ENCODE measurements at regions not wholly inside any gene's neighbourhood (a gene's known extent, or its start where the extent isn't known, plus 50 kb on each side); places are given as distances from the start of the nearest gene placed in this dataset.

DNA sequence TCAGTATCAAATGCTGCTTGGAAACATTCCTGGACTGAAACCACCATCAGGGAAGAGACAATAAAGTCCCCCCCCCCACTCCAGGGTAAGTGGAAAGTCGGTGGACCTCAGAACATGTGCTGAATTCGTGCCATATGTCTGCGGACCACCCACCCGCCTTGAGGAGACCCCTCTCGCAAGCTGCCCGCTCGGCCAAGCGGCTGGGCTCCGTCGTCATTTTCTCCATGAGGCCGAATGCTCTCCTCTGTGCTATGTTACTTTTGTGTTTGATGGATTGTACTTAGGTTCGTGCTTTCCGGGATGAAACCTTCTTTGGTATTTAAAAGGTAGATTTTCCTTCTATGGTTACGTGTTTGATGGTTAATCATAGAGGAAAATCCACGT is 136.2 kb upstream of the RTL1 start (continued):
- no peak for TF ChIP-seq REST (IDR thresholded peaks at IDR 0.05; ENCODE audit: unreplicated experiment)
- no peak for TF ChIP-seq POLR2AphosphoS5 (IDR thresholded peaks at IDR 0.05; ENCODE audit: low read depth)
- TF ChIP-seq, protein P1, sequence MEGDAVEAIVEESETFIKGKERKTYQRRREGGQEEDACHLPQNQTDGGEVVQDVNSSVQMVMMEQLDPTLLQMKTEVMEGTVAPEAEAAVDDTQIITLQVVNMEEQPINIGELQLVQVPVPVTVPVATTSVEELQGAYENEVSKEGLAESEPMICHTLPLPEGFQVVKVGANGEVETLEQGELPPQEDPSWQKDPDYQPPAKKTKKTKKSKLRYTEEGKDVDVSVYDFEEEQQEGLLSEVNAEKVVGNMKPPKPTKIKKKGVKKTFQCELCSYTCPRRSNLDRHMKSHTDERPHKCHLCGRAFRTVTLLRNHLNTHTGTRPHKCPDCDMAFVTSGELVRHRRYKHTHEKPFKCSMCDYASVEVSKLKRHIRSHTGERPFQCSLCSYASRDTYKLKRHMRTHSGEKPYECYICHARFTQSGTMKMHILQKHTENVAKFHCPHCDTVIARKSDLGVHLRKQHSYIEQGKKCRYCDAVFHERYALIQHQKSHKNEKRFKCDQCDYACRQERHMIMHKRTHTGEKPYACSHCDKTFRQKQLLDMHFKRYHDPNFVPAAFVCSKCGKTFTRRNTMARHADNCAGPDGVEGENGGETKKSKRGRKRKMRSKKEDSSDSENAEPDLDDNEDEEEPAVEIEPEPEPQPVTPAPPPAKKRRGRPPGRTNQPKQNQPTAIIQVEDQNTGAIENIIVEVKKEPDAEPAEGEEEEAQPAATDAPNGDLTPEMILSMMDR (conservative IDR thresholded peaks at IDR 0.05; ENCODE audit: low read depth in 2 of 2) = no peak
- TF ChIP-seq ZNF114 (CRISPR knock-in tag; IDR thresholded peaks at IDR 0.05) = no peak
- no peak for TF ChIP-seq CREB1 (CRISPR knock-in tag; IDR thresholded peaks at IDR 0.05; ENCODE audit: low read depth)
- TF ChIP-seq JUNB (IDR thresholded peaks at IDR 0.05; ENCODE audit: unreplicated experiment) = no peak
- TF ChIP-seq NANOG (IDR thresholded peaks at IDR 0.05; ENCODE audit: borderline replicate concordance) = no peak

DNA sequence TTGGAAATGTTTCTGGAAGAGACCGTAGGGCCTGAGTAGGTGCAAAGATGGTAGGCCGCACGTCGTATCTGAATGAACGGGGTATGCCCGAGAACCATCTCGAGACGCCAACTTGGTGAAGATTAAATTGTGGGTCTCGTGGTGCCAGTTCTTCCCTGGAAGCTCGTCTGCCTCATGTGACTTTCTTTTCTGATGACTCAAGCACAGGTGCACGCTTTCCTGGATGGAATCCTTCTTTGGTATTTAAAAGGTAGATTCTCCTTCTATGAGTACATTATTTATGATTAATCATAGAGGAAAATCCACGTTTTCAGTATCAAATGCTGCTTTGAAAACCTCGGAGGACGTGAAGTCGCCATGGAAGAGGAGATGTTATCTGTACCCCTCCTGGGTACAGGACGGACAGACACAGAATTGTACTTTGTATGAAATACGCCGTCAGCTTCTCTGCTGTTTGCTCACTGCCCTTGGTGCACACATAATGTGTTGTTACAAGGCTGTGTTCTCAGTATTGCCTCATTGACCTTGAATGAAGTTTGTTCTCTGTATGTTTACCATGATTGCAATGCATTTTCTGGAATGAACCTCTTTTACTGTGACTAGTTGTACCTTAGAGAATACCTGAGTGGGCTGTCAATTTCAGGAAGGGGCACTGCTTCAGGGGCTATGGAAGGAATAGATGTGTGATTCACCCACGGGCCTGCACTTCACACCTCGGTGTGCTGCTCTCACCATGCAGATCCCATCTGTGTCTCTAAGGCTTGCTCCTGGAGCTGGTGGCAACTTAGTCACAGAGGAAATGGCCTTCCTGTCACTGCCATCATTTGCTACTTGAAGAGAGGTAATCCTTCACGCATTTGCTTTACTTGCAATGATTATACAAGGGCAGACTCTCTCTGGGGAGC is 137.3 kb upstream of the RTL1 start:
- H3K79me2 ChIP-seq (replicated peaks; ENCODE audit: insufficient read depth) = no peaks in the 10 kb centered on the region
- no peaks in the 10 kb centered on the region for H4K20me1 ChIP-seq (replicated peaks; ENCODE audit: insufficient read depth)
- no peak for TF ChIP-seq JUNB (IDR thresholded peaks at IDR 0.05; ENCODE audit: unreplicated experiment)
- no peak for TF ChIP-seq ETS1 (IDR thresholded peaks at IDR 0.05)
- no peak for TF ChIP-seq NANOG (IDR thresholded peaks at IDR 0.05; ENCODE audit: borderline replicate concordance)
- TF ChIP-seq REST (IDR thresholded peaks at IDR 0.05; ENCODE audit: unreplicated experiment) = no peak
- no peak for TF ChIP-seq EZH2 (IDR thresholded peaks at IDR 0.05; ENCODE audit: low read depth, unreplicated experiment)
- no peak for TF ChIP-seq STAT1 (IDR thresholded peaks at IDR 0.05; ENCODE audit: unreplicated experiment)
- H3K27ac Mint-ChIP-seq = no peak overlapping the region
- H3K9me3 Mint-ChIP-seq = peaks cover 11% of the 10 kb centered on the region; the same call in 2 of the 3 replicates
- no peaks in the 10 kb centered on the region for H3K4me1 ChIP-seq (ENCODE audit: insufficient read depth)
- H3K36me3 Mint-ChIP-seq (ENCODE audit: low read depth) = peaks cover 5% of the 10 kb centered on the region; the same call in 1 of the 3 replicates
- H3K27me3 ChIP-seq (ENCODE audit: insufficient read depth) = no peaks in the 10 kb centered on the region
- no peak overlapping the region for H2AFZ ChIP-seq
- no peak overlapping the region for H3K4me3 ChIP-seq
- DNase-seq (ENCODE audit: low spot score) = no peak
- ATAC-seq = no peak
- H3K36me3 ChIP-seq (ENCODE audit: insufficient read depth) = no peaks in the 10 kb centered on the region
- peaks cover 3% of the 10 kb centered on the region for H3K27me3 Mint-ChIP-seq (ENCODE audit: insufficient read depth, low read depth, poor library complexity)
- no peaks in the 10 kb centered on the region for H3K4me1 Mint-ChIP-seq
- peaks cover 5% of the 10 kb centered on the region; the same call in 1 of the 2 replicates for H3K9me2 ChIP-seq (ENCODE audit: insufficient read depth)
- no peaks in the 10 kb centered on the region for H3F3A ChIP-seq (replicated peaks; ENCODE audit: low read depth)
- H3K4me2 ChIP-seq = no peak overlapping the region
- no peak overlapping the region for H3K27ac ChIP-seq (ENCODE audit: low read depth)
- no peak overlapping the region for H3K4me3 Mint-ChIP-seq
